Mesothelial cell of epicardium (in vitro differentiated cells): ENCODE measurements at regions not wholly inside any gene's neighbourhood (a gene's known extent, or its start where the extent isn't known, plus 50 kb on each side); places are given as distances from the start of the nearest gene placed in this dataset.

ENCODE experiments used
- DNase-seq, 2 experiments: peaks; one replicate each; pipeline ENCODE4 v3.0.0; 2021; ENCODE audit warnings: low spot score in 2 of 2; ENCODE audit not compliant: unreplicated experiment in 2 of 2
- H3K27ac Mint-ChIP-seq: 2 replicates; pipeline ENCODE4 v1.8.0; 2021; ENCODE audit warnings: mixed read lengths
- H3K27me3 Mint-ChIP-seq: 2 replicates; pipeline ENCODE4 v1.8.0; 2021; ENCODE audit warnings: low read depth, mixed read lengths
- H3K36me3 Mint-ChIP-seq: 2 replicates; pipeline ENCODE4 v1.8.0; 2021; ENCODE audit warnings: mixed read lengths
- H3K4me1 Mint-ChIP-seq: 2 replicates; pipeline ENCODE4 v1.8.0; 2021; ENCODE audit warnings: mixed read lengths
- H3K4me3 Mint-ChIP-seq: 2 replicates; pipeline ENCODE4 v1.8.0; 2021; ENCODE audit warnings: mild to moderate bottlenecking, moderate library complexity, mixed read lengths
- H3K9me3 Mint-ChIP-seq: 2 replicates; pipeline ENCODE4 v1.8.0; 2021; ENCODE audit warnings: mixed read lengths
- CTCF ChIP-seq: fragments of 200-600 bp; sonication (generic); IDR thresholded peaks from one replicate; pipeline ENCODE4 v1.5.0; 2021; ENCODE audit warnings: antibody characterized with exemption; ENCODE audit not compliant: unreplicated experiment

- Mint-ChIP-seq H3K36me3 (no peaks in the 10 kb centered on the region), H3K27me3 (peaks cover 11% of the 10 kb centered on the region), H3K4me1 (no peaks in the 10 kb centered on the region), H3K27ac (no peak overlapping the region), H3K9me3 (peaks cover 9% of the 10 kb centered on the region), H3K4me3 (no peak overlapping the region)
- TF ChIP-seq CTCF: no peak
- DNase-seq: no peak
These were observed 101.4 kb downstream of the DYNAP start for GRCh38 chr18:54692463-54692862.

- no peak overlapping the region for H3K4me3 Mint-ChIP-seq
- no peak overlapping the region for H3K27ac Mint-ChIP-seq
- peaks cover 7% of the 10 kb centered on the region for H3K27me3 Mint-ChIP-seq
- H3K9me3 Mint-ChIP-seq: peaks cover 6% of the 10 kb centered on the region
- DNase-seq: no peak
- H3K4me1 Mint-ChIP-seq: no peaks in the 10 kb centered on the region
- TF ChIP-seq CTCF: no peak
- H3K36me3 Mint-ChIP-seq: no peaks in the 10 kb centered on the region
These were observed 105.7 kb downstream of the DYNAP start for GRCh38 chr18:54696616-54697293.

- peaks cover 6% of the 10 kb centered on the region for H3K27me3 Mint-ChIP-seq
- no peak overlapping the region for H3K4me3 Mint-ChIP-seq
- DNase-seq: no peak
- no peak for TF ChIP-seq CTCF
- no peak overlapping the region for H3K27ac Mint-ChIP-seq
- H3K36me3 Mint-ChIP-seq: no peaks in the 10 kb centered on the region
- no peaks in the 10 kb centered on the region for H3K4me1 Mint-ChIP-seq
- no peaks in the 10 kb centered on the region for H3K9me3 Mint-ChIP-seq
These were observed 109.5 kb downstream of the DYNAP start for GRCh38 chr18:54700580-54700979.

GRCh38 chr18:54702686-54703085, 111.6 kb downstream of the DYNAP start:
- Mint-ChIP-seq H3K9me3 (peaks cover 18% of the 10 kb centered on the region), H3K4me1 (no peaks in the 10 kb centered on the region), H3K36me3 (no peaks in the 10 kb centered on the region), H3K4me3 (no peak overlapping the region), H3K27me3 (no peaks in the 10 kb centered on the region), H3K27ac (no peak overlapping the region)
- no peak for TF ChIP-seq CTCF
- no peak for DNase-seq

- Mint-ChIP-seq H3K4me3 (no peak overlapping the region), H3K9me3 (peaks cover 19% of the 10 kb centered on the region), H3K27me3 (no peaks in the 10 kb centered on the region), H3K27ac (no peak overlapping the region), H3K4me1 (no peaks in the 10 kb centered on the region), H3K36me3 (no peaks in the 10 kb centered on the region)
- TF ChIP-seq CTCF: no peak
- DNase-seq: no peak
These were observed 118.0 kb upstream of the RAB27B start for GRCh38 chr18:54710074-54710899.
